ENCODE measurements at regions not wholly inside any gene's neighbourhood (a gene's known extent, or its start where the extent isn't known, plus 50 kb on each side); places are given as distances from the start of the nearest gene placed in this dataset.
A peak's percentile ranks its signal among the peaks of the same experiment; 100 is the strongest.

GRCh38 chr6:135555550-135555949, 58.0 kb upstream of the AHI1 start:
- ChIA-PET CTCF (ENCODE audit: partially characterized antibody) (interaction anchor here (0.6 to 1.9 kb wide), 8 partner anchors 15 to 783 kb away, joined by 3 to 7 read pairs (median 3); no protein-coding TSS in a partner anchor), POLR2A (ENCODE audit: partially characterized antibody) (interaction anchor here (0.6 kb wide), 1 partner anchor 1359 kb away, joined by 4 read pairs; no protein-coding TSS in a partner anchor)
- Histone ChIP-seq H3K27me3 (replicated peaks in 1 of 4; ENCODE audit: control insufficient read depth in 3 of 4, extremely low read depth in 1 of 4, insufficient read depth in 3 of 4, low read length in 3 of 4) (no peaks in the 10 kb centered on the region), H3K27ac (ENCODE audit: low read depth, low read length) (no peak overlapping the region), H3K23me2 (ENCODE audit: low read depth, low read length) (no peaks in the 10 kb centered on the region), H2BK12ac (ENCODE audit: low read depth, low read length) (no peak overlapping the region), H4K5ac (ENCODE audit: insufficient read length, low read depth, low read length) (no peak overlapping the region), H2AFZ (ENCODE audit: low read length) (peak overlapping the region; percentile 55; the same call in 1 of the 2 replicates), H2BK120ac (replicated peaks; ENCODE audit: low read depth, low read length) (no peak overlapping the region), H3K4me2 (ENCODE audit: insufficient read depth in 1 of 2, low read depth in 2 of 2, low read length in 2 of 2) (no peak overlapping the region), H3K9ac (replicated peaks in 1 of 4; ENCODE audit: extremely low read depth in 1 of 4, low read depth in 3 of 4, low read length in 3 of 4) (peak overlapping the region in 1 of 4 experiments; percentile 48; a peak in 1 of 7 replicates), H3K4me1 (replicated peaks in 1 of 4; ENCODE audit: control insufficient read depth in 3 of 4, insufficient read depth in 4 of 4, low read length in 3 of 4) (no peaks in the 10 kb centered on the region), H4K91ac (replicated peaks; ENCODE audit: insufficient read length, low read length) (no peak overlapping the region), H3K79me1 (ENCODE audit: low read depth, low read length) (no peaks in the 10 kb centered on the region), H3K18ac (ENCODE audit: extremely low read depth, low read length) (no peak overlapping the region), H2BK5ac (ENCODE audit: low read depth, low read length) (no peak overlapping the region), H3K79me2 (ENCODE audit: control insufficient read depth in 1 of 2, insufficient read depth in 2 of 2, low read length in 2 of 2) (no peaks in the 10 kb centered on the region), H2BK15ac (ENCODE audit: low read length) (no peak overlapping the region), H3K4ac (replicated peaks; ENCODE audit: insufficient read length, low read depth, low read length) (no peak overlapping the region), H3K4me3 (ENCODE audit: extremely low read depth in 1 of 4, insufficient read depth in 2 of 4, low read depth in 3 of 4, low read length in 4 of 4) (no peak overlapping the region), H4K20me1 (replicated peaks in 1 of 2; ENCODE audit: control insufficient read depth in 1 of 2, insufficient read depth in 2 of 2, low read length in 2 of 2) (no peaks in the 10 kb centered on the region), H2AK5ac (ENCODE audit: low read depth, low read length) (no peak overlapping the region), H3K14ac (ENCODE audit: insufficient read length) (no peak overlapping the region), H3K23ac (ENCODE audit: insufficient read length) (no peak overlapping the region), H3K56ac (replicated peaks; ENCODE audit: insufficient read length, low read depth, low read length) (no peak overlapping the region), H3K9me3 (ENCODE audit: insufficient read depth in 2 of 2, low read depth in 1 of 2, low read length in 1 of 2) (no peaks in the 10 kb centered on the region), H3K36me3 (ENCODE audit: control insufficient read depth in 2 of 4, insufficient read depth in 4 of 4, low read length in 3 of 4) (no peaks in the 10 kb centered on the region), H4K8ac (ENCODE audit: extremely low read depth, insufficient read depth, low read length) (no peak overlapping the region), H2BK20ac (ENCODE audit: low read length) (no peak overlapping the region)
- 72% methylated on average over 4 of the region's 4 CpGs; no CpG with 5 or more reads in 1 of the 2 experiments for WGBS, 2 experiments (ENCODE audit: extremely low coverage in 1 of 2, insufficient coverage in 1 of 2, insufficient read length in 1 of 2, insufficient replicate concordance in 2 of 2, low coverage in 1 of 2, low lambda C conversion rate in 2 of 2, missing lambda C conversion rate in 1 of 2)
- DNase-seq (ENCODE audit: low read depth in 1 of 2, low spot score in 2 of 2) (no peak), FAIRE-seq (no peak)
- TF ChIP-seq SIN3A (conservative IDR thresholded peaks at IDR 0.05 in 1 of 2, IDR thresholded peaks at IDR 0.05 in 1 of 2; ENCODE audit: low read depth in 1 of 2, low read length in 2 of 2) (no peak), BCL11A (IDR thresholded peaks at IDR 0.05; ENCODE audit: low read depth in 2 of 2, low read length in 2 of 2) (no peak), SAP30 (IDR thresholded peaks at IDR 0.05; ENCODE audit: insufficient read depth, insufficient replicate concordance, low read length) (no peak), FOSL1 (IDR thresholded peaks at IDR 0.05; ENCODE audit: insufficient read depth, low read depth, low read length) (no peak), SUZ12 (IDR thresholded peaks at IDR 0.05; ENCODE audit: low read length) (no peak), MAX (IDR thresholded peaks at IDR 0.05) (no peak), TCF12 (IDR thresholded peaks at IDR 0.05; ENCODE audit: low read depth, low read length) (no peak), JUND (IDR thresholded peaks at IDR 0.05; ENCODE audit: low read length) (no peak), CREB1 (IDR thresholded peaks at IDR 0.05) (no peak), EZH2 (IDR thresholded peaks at IDR 0.05; ENCODE audit: low read depth, low read length, severe bottlenecking) (no peak), NRF1 (IDR thresholded peaks at IDR 0.05; ENCODE audit: low read depth, low read length) (no peak), CEBPB (IDR thresholded peaks at IDR 0.05; ENCODE audit: low read depth, low read length) (no peak), CBX8 (IDR thresholded peaks at IDR 0.05; ENCODE audit: borderline replicate concordance, low read depth, low read length) (no peak), GABPA (IDR thresholded peaks at IDR 0.05; ENCODE audit: borderline replicate concordance, insufficient read depth, low read length) (no peak), EGR1 (IDR thresholded peaks at IDR 0.05; ENCODE audit: borderline replicate concordance, low read depth, low read length) (no peak)
